ENCODE measurements at regions not wholly inside any gene's neighbourhood (a gene's known extent, or its start where the extent isn't known, plus 50 kb on each side); places are given as distances from the start of the nearest gene placed in this dataset.

DNA sequence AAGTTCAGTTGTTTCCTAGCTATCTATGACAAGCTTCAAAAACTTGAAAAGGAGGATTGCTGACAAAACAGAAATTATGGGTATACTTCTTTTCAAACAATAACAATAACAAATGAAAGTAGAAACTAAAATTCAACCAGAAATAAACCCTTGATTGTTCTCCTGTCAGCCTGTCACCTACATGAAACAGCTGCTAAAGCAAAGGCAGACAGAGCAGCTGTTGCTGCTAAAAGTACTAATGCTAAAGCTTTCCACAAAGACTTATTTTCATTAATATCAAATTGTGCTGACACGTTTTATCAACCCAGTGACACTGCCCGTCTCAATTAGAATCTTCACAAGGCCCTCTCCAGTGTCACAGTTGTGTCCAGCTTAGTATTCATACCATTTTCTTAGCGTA is 533.2 kb upstream of the GBE1 start:
- FAIRE-seq (no peak), DNase-seq (ENCODE audit: low spot score) (no peak)

DNA sequence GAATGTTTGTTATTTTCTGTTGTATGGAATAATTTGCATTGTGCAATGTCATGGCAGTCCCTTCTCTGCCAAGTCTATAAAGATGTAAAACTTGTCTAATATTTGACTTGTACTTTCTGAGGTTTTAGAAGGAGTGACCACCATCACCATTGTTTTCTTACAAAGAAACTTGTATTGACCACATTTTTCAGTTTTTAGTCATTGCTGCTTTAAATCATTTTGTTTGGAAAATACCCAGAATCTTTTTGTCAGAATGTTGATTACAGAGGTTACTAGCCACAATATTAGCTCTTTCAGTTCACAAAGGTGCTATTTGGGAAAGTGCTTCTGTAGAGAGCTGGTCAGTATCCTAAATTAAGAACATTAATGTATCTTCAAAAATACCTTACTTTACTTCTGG is 532.4 kb upstream of the GBE1 start:
- FAIRE-seq: no peak
- no peak for DNase-seq (ENCODE audit: low spot score)

DNA sequence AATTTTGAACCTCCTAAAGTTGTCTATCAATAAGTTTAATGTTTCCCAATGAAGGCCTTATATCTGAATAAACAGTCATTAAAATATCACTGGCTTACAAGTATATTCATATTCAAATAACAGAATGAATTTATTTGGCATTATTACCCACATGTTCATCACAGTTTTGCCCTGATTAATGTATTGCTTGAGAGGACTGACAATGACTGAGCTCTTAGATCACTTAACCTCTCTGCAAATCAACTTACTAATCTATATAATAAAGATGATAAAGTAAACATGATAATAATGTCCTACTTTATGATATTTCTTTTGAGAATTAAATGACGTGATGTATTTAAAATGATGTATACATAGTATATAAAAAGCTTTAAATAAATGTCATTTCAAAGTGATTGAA is 532.0 kb upstream of the GBE1 start:
- DNase-seq (ENCODE audit: low spot score): no peak
- FAIRE-seq: no peak

DNA sequence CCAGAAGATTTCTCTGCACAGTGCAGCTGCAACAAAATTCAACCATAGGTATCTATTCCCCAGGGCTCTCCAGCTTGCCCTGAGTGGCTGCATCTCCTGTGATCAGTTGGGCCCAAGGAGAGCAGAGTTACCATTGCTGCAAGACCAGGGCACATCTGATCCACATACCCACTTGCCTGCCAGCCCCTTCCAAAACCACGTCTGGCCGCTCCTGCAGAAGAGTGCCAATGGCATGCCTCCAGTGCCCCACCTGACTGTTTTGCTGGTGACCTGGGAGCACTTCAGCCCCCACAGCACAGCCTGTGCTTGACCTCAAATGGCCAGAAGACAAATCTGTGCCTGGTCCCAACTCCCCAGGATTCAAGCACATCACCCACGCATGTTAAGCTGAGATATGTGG is 526.1 kb upstream of the GBE1 start:
- DNase-seq (ENCODE audit: low spot score): no peak
- FAIRE-seq: no peak

DNA sequence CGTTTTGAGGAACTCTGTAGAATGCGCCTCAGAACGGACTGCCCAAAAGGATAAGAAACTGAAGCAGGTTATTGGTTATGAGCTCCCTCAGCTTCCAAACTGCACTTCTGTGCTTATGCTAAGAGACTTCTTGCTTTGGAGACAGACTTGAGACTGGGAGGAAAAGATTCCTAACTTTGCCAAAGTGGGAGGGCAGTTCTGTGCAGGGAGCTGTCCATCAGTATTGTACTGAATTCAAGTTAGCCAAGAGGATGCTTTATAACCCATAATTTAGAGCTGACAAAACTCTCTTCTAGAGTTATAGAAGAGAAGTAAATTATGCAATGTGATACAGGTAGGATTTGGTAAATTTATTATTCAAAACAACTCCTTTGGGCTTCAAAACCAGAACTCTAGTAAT is 519.8 kb upstream of the GBE1 start:
- FAIRE-seq: no peak
- DNase-seq (ENCODE audit: low spot score): no peak

DNA sequence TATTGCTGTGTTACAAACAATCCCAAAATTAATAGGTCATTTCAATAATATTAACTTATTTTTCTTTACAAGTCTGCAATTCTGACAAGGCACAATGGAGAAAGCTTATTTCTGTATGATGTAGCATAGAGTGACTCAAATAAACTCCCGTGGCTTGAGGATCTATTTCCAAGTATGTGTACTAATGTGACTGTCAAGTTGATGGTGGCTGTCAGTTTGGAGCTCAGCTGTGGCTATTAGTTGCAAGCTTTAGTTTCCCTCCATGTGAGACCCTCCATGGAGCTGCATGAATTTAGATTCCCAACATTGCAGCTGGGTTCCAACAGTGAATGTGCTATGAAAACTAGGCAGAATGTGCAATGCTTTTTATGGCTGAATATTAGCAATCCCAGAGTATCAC is 515.5 kb upstream of the GBE1 start:
- no peak for DNase-seq (ENCODE audit: low spot score)
- no peak for FAIRE-seq

DNA sequence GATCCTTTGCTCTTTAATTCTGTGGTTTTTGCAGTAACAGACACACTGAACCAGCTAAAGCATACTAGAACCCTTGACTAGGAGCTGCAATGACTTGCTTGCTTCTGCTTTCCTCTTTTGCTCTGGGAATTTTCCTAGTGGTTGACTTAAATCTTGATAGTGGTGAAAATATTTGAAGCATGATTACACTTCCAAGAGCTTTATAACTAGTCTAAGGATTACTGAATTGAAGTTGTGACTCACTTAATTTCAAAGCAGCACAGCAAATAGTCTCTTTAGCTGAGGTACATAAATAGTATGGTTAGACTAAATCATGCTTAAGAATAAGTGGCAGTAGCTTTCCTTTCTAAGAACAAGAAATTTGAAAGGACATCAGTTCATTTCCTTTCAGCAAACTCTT is 513.5 kb upstream of the GBE1 start:
- DNase-seq (ENCODE audit: low spot score) (no peak), FAIRE-seq (no peak)

DNA sequence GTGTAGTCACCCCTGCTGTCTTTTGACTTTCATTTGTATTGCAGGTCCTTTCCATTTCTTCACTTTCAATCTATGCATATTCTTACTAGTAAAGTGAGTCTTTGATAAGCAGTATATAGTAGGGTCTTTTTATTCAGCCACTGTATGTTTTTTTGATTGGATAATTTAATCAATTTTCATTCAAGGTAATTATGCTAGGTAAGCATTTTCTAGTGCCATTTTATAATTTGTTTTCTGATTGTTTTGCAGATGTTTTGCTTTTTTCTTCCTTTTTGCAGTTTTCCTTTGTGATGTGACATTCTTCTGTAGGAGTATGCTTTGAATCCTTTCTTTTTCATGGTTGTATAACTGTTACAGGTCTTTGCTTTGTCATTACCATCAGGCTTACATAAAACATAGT is 504.3 kb upstream of the GBE1 start:
- DNase-seq (ENCODE audit: low spot score): no peak
- FAIRE-seq: no peak

DNA sequence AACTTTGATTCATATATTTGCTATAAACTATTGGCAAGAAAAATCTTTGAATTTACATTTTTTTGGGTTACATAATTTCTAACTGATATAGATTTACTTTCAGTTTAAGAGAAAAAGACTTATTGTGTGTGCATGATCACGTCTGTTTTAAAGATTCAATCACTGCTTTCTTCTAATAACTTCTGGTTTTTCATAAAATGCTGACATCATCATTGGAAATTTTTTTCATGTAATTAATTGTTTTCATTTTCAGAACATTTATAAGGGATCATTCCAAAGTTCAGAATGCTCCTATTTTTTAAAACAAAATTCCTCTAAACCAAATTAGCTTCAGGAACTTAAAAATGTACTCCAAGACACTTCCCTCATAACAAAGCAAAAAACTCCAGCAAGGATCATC is 500.7 kb upstream of the GBE1 start:
- DNase-seq (ENCODE audit: low spot score) (no peak), FAIRE-seq (no peak)

DNA sequence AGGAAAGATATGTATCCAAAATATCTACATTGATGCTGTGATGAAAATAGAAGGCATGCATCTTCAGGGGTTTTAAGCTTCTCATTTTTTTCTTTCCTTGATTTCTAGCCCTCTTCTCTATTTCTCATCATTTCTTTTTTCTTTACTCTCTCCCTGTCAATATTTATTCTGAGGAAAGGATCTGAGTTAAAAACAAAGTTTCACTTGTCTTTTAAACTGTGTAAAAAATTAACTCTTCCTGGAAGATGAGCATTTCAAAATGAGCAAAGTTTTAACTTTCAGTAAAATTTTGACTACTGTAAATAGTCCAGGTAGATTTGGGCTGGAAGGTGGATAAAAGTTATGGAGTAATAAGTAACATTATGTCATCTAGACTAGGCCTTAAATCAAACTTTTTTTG is 500.2 kb upstream of the GBE1 start:
- no peak for FAIRE-seq

DNA sequence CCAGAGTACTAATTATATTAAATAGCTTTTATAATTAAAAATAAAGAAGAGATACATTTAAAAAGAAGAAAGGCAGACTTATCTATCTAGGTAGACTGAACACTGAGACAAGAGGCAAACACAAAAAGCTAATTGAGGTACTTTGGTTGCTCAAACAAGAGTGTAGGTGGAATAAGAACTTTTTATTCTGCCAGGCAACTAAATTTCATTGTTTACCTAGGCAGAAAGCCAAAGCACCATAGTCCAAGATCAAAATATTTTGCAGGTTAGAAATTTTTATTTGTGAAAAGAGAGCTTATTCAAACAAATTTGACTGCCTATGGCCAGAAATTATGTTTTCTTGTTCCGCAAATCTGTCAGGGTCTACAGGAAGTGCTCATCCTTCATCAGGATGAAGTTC is 499.6 kb upstream of the GBE1 start:
- no peak for FAIRE-seq

More for the DNA sequence above, 500.2 kb upstream of the GBE1 start:
- DNase-seq (ENCODE audit: low spot score): no peak

DNA sequence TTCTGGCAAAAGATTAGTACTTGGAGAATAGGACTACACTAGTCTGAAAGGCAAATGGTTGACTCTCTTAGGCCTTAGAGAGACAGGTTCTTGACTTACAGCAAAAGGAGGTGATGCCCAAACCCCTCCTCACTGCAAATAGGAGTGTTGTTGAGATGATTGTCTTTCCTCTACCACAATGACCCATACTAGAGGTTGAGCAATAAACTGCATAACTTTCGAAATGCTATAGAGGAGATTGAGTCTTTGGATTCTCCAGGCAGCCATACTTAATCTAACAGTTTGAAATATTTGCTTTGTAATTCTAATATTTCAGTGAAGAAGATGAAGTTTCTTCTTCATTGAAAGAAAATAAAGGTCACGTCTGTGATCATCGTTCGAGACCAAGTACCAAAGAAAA is 498.5 kb upstream of the GBE1 start:
- FAIRE-seq (no peak), DNase-seq (ENCODE audit: low spot score) (no peak)

More for the DNA sequence above, 499.6 kb upstream of the GBE1 start:
- no peak for DNase-seq (ENCODE audit: low spot score)

DNA sequence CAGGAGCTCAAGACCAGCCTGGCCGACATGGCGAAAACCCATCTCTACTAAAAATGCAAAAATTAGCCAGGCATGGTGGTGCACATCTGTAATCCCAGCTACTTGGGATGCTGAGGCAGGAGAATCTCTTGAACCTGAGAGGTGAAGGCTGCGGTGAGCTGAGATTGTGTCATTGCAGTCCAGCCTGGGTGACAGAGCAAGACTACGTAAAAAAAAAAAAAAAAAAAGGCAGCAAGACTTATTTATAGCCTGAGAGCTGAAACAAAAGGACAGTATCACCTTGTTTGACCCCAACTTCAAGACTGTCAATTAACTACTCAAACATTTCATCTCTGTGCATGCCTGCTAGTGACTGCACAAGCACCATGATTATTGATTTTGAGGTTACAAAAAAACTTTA is 478.9 kb upstream of the GBE1 start:
- FAIRE-seq (no peak), DNase-seq (ENCODE audit: low spot score) (no peak)

DNA sequence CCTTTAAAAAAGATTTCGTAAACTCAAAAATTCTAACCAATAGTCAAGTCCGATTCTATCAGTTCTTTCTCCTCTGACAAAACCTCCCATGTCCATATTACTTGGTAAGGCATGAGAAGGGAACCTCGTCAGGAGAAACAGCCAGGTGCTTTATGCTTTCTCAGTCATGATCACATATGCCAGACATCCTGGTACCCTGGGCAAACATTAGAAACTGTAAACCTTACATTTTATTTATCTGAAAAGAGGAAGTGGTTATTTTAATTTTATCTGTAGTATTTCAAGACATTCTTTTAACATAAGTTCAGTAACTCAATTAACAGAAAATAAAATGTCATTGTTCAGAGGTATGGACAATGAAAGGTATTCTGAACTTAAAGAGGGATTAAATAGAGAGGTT is 474.8 kb upstream of the GBE1 start:
- DNase-seq (ENCODE audit: low spot score): no peak
- no peak for FAIRE-seq

DNA sequence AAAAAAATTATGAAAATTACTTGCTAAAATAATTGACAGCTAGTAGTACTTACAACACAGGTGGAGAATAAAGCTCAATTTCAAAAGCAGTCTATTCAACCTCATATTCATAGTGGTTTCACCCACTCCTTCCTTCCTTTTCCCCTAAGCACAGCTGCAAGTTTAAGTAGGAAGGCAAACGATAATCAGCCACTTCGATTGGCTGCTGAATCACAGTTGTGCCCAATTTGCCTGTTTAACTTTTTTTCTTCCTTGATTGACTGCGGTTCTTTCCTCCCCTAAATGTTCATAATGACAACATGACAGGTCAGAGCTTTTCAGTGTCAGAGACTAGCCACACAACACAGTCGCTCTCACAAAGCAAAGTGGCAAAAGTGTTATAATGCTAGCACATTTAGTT is 468.0 kb upstream of the GBE1 start:
- FAIRE-seq: no peak
- no peak for DNase-seq (ENCODE audit: low spot score)

DNA sequence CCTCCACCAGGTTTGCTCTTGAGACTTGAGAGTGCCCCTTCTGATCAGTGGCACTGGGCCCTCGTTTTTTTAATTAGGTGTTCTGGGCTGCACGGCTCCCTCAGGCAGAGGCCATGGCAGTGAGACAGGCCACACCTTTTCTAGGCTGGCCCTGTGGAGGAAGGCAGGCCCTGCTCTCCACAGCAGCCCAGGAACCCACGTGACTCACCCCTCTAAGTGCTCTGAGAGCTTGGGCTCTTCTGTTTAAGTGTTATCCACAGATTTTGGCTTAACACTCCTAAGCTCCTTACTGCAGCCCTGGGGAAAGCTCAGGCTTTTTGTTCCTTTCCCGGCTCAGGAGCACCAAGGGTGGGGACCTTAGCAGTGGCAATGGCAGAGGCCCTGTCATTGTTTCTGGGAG is 463.2 kb upstream of the GBE1 start:
- FAIRE-seq: no peak
- DNase-seq (ENCODE audit: low spot score): no peak

DNA sequence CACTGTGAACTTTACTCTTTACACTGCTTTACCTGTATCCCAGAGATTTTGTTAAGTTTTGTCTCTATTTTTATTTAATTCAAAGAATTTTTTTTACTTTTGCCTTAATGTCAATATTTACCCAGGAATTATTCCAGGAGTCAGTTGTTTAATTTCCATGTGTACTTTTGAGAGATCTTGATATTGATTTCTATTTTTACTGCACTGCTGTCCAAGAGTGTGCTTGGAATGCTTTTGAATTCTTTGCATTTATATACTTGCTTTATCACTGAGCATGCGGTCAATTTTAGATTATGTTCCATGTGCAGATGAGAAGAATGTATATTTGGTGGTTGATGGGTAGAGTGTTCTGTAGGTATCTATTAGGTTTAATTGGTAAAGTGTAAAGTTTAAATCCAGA is 461.0 kb upstream of the GBE1 start:
- no peak for DNase-seq (ENCODE audit: low spot score)
- no peak for FAIRE-seq

DNA sequence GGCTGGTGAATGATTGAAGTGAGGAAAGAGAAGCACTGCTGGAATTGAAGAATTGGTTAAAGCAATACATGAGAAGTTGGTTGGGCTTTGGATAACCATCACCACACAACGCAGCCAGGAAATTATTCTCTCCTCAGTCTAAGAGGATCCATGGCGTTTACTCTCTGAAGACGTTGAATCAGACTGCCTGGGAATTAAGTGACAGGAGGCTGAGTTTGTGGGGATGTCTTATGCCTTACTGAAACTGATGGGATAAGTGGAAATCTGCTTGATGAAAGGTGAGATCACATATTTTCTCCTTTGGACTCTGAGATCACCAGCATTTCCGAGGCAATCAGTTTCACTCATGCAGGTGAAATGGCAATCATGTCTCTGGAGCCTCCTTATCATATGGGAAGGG is 456.1 kb upstream of the GBE1 start:
- FAIRE-seq (no peak), DNase-seq (ENCODE audit: low spot score) (no peak)

DNA sequence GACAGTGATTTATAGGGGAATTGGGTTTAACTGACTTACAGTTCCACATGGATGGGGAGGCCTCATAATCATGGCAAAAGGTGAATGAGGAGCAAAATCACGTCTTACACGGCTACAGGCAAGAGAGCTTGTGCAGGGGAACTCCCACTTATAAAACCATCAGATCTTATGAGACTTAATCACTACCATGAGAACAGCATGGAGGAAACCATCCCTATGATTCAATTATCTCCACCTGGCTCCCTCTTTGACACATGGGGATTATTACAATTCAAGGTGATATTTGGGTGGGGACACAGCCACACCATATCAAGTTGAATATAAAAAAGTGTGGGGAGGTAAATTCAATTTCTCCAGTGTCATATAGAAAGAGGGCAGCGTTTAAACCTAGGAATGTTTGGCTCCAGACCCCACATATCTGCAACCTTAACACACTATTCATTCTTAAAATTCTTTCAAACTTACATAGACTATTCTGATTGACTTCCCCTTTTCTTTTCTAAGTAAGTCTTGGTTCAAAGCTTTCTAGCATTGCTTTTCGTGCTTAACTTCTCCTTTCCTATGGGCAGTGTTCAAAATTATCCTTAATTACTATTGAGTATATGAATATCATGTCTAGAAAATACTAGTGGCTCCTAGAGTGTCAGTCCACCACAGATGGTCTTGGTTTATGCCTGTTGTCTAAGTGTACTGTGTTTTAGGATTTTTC is 446.7 kb upstream of the GBE1 start:
- FAIRE-seq: no peak
- no peak for DNase-seq (ENCODE audit: low spot score)

DNA sequence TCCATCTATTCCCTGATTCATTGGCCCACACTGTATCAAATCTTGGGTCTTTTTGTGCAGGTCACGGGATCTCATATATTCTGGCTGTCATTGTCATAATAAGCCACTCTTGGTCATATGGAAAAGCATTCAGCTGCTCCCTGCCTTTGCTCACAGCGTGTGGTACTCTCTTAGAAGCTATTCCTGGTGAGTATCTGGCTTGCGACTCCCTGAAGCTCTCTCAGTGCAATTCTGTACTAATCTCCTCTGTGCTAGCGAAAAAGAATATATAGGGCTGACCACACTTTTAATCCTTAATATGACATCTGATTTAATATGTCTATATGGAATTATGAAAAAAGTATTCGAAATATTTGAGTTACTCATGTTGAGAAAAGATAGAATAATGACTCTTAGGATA is 440.8 kb upstream of the GBE1 start:
- DNase-seq (ENCODE audit: low spot score) (no peak), FAIRE-seq (no peak)

DNA sequence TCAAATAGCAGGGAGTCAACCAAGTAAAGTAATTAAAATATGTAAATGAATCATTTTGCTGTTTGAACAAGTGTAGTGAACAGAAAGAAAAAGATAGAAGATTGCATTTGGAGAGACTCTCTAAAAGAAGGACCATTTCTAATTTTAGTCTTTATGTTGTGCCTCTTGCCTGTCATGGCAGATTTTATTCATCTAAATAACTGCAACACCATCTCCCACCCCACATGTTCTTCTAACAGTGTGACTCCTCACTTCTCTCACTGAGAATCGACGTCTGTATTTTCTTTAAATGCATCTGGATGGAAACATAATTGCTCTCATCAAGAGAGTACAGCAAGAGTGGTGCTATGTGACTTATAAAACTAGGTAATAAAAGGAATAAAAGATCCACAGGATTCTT is 439.9 kb upstream of the GBE1 start:
- no peak for FAIRE-seq
- DNase-seq (ENCODE audit: low spot score): no peak

DNA sequence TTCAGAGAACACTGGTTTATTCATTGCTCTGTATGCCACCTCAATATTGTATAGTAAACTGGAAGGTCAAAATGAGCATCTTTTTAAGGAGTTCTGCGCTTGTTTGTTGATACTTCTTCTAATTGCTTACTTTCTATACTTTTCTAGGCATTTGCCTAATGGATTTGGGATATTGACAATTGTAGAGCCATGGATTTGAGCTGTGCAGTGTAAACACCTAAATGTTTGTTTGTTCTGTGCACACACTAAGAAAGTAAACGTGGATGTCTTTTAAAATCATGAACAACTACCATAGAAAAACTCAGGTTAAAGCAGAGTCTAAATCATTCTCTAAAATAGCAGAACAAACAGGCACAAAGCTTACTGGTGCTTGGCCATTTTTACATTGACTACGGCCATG is 436.6 kb upstream of the GBE1 start:
- DNase-seq (ENCODE audit: low spot score) (no peak), FAIRE-seq (no peak)

DNA sequence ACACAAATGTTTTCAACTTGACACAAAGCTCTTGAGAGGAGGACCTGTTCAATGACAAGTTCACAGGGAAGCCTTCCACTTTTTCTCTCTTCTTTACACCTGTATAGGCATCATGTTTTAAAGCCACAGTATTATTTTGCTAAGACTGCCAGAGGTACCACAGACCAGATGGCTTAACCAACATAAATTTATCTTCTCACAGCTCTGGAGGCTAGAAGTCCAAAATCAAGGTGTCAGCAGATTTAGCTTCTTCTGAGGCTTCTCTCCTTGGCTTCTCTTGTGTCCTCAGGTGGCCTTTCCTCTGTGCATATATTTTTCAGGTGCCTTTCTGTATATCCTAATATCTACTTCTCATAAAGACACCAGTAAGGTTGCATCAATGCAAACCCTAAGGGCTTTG is 435.2 kb upstream of the GBE1 start:
- DNase-seq (ENCODE audit: low spot score): no peak
- no peak for FAIRE-seq

DNA sequence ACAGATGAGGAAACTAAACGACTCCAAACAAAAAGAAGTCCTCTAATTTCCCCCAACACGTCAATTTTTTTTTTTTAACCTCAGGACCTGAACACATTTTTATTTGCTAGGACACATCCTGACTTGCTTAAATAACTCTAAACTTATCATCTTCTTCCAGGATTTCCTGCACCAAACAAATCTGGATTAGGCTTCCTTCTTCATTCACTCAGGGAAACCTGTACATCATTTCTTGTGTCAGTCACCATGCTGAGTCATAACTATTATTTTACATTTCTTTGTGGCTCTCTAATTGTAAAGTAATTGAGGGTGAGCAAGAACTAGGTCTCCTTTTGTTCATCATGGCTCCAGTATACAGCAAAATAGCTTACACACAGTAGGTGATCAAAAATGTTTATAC is 433.4 kb upstream of the GBE1 start:
- DNase-seq (ENCODE audit: low spot score) (no peak), FAIRE-seq (no peak)

Measured in RCC 7860 (cell line).